ENCODE measurements at regions not wholly inside any gene's neighbourhood (a gene's known extent, or its start where the extent isn't known, plus 50 kb on each side); places are given as distances from the start of the nearest gene placed in this dataset.

- DNase-seq (ENCODE audit: low read depth), result peak; percentile 26
- peak; percentile 64 for TF ChIP-seq CTCF (conservative IDR thresholded peaks at IDR 0.05; ENCODE audit: control insufficient read depth, insufficient read depth, low read depth, low read length)
- no peak overlapping the region for H3K4me3 ChIP-seq (ENCODE audit: control insufficient read depth, low read depth, low read length)
Measured at GRCh38 chr15:45790325-45790943, 155.6 kb downstream of the SQOR start.

- DNase-seq (ENCODE audit: low read depth), result no peak
- TF ChIP-seq CTCF (conservative IDR thresholded peaks at IDR 0.05; ENCODE audit: control insufficient read depth, insufficient read depth, low read depth, low read length), result no peak
- no peak overlapping the region for H3K4me3 ChIP-seq (ENCODE audit: control insufficient read depth, low read depth, low read length)
Measured at GRCh38 chr15:45794304-45794703, 159.5 kb downstream of the SQOR start.

- H3K4me3 ChIP-seq (ENCODE audit: control insufficient read depth, low read depth, low read length), result no peak overlapping the region
- DNase-seq (ENCODE audit: low read depth), result no peak
- no peak for TF ChIP-seq CTCF (conservative IDR thresholded peaks at IDR 0.05; ENCODE audit: control insufficient read depth, insufficient read depth, low read depth, low read length)
Measured at GRCh38 chr15:45794712-45795439, 160.0 kb downstream of the SQOR start.

GRCh38 chr15:45795440-45796069, 160.7 kb downstream of the SQOR start:
- H3K4me3 ChIP-seq (ENCODE audit: control insufficient read depth, low read depth, low read length), result no peak overlapping the region
- peak; percentile 37 for DNase-seq (ENCODE audit: low read depth)
- peak; percentile 57 for TF ChIP-seq CTCF (conservative IDR thresholded peaks at IDR 0.05; ENCODE audit: control insufficient read depth, insufficient read depth, low read depth, low read length)

- no peak for TF ChIP-seq CTCF (conservative IDR thresholded peaks at IDR 0.05; ENCODE audit: control insufficient read depth, insufficient read depth, low read depth, low read length)
- no peak for DNase-seq (ENCODE audit: low read depth)
- H3K4me3 ChIP-seq (ENCODE audit: control insufficient read depth, low read depth, low read length), result no peak overlapping the region
Measured at GRCh38 chr15:45796433-45796832, 161.6 kb downstream of the SQOR start.

- no peak overlapping the region for H3K4me3 ChIP-seq (ENCODE audit: control insufficient read depth, low read depth, low read length)
- no peak for TF ChIP-seq CTCF (conservative IDR thresholded peaks at IDR 0.05; ENCODE audit: control insufficient read depth, insufficient read depth, low read depth, low read length)
- DNase-seq (ENCODE audit: low read depth), result no peak
Measured at GRCh38 chr15:45799508-45799907, 164.7 kb downstream of the SQOR start.
